Skin of body (tissue), 1 donor: ENCODE measurements at regions not wholly inside any gene's neighbourhood (a gene's known extent, or its start where the extent isn't known, plus 50 kb on each side); places are given as distances from the start of the nearest gene placed in this dataset.

Experiments used
- DNase-seq: peaks from one replicate; lab custom pipeline; 2025; lab: John Stamatoyannopoulos, UW

GRCh38 chr1:223486932-223487886, 94.0 kb downstream of the CCDC185 start:
- no peak for DNase-seq

- no peak for DNase-seq
Measured at GRCh38 chr1:223487887-223488259, 94.7 kb downstream of the CCDC185 start.

GRCh38 chr1:223489439-223489838, 96.2 kb downstream of the CCDC185 start:
- DNase-seq = no peak

GRCh38 chr1:223490256-223490655, 97.0 kb downstream of the CCDC185 start:
- DNase-seq = no peak
